GM19397 (cell line): ENCODE measurements at regions not wholly inside any gene's neighbourhood (a gene's known extent, or its start where the extent isn't known, plus 50 kb on each side); places are given as distances from the start of the nearest gene placed in this dataset.

Source experiments
- ATAC-seq: cut with Tn5 transposase; IDR thresholded peaks from one replicate; pipeline ENCODE4 v1.9.1; 2021; ENCODE audit warnings: mild to moderate bottlenecking, moderate library complexity; ENCODE audit not compliant: unreplicated experiment

DNA sequence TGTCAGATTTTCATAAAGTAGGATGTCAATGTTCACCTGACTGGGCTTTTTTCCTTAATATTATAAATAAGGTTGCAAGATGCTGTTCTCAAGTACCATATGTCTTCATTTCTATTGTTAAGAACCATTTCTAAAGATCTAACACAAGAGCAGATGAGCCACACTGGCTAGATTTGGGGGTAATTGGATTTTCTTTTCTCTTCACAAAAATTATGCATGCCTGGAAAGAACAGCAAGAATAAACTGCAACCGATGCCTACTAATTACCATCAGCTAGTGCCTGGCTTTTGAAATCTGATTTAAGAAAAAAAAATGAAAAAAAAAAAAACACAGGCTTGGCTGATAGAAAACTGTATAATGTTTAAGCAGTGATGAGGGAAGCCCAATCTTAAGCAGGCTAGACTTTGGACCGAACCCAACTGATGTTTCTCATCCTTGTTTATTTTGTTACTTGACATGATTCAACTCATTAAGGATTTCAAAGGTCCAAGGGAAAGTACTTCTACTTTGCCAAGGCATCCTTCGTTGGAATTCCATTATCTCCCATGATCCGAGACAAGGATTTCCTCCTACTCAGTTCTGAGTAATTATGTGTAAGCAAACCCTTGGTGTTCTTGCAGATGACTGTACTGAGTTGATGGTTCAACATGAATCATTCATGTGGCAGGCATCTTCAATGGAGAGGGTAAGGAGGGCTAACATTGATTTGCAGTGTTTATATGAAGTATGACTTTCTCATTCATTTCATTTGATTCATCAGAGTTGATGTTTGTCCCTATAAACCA lies 300.5 kb downstream of the SPRY2 start:
- ATAC-seq = no peak

DNA sequence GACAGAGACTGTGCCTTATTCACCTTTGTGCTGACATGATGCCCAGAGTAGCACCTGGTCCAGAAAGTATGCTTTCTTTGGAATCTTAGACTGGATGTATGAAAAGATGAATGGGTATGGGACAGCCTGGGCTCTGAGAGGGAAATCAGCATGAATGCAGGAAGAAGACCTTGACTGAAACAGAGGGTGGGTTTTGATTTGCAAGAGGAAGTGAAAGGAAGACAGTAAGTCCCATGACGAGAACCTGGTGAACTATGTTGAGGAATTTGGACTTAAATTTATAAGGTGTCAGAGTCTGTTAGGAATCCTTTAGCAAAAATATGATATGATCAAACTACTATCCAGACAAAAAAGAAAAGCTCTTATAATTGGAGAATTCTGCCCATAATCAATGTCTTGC lies 301.9 kb downstream of the SPRY2 start:
- ATAC-seq = peak; percentile 76

DNA sequence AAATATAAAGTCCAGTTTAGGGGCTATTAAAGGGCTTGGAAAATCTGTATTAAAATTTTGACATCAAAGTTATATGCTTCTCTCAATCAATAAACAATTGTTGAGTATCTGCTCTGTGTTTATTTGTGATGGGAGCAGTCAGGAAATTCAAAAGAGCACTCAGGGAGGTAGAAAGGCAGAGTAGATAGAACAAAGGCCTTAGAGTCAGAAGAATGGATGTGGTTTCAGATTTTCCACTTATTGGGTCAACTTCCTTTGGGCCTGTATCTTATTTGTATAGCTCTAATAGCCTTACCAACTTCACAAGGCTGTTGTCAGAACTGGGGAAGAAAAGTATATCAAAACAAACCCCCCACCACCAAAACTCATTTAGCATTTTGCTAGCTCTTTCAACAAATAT lies 302.6 kb downstream of the SPRY2 start:
- ATAC-seq = no peak

DNA sequence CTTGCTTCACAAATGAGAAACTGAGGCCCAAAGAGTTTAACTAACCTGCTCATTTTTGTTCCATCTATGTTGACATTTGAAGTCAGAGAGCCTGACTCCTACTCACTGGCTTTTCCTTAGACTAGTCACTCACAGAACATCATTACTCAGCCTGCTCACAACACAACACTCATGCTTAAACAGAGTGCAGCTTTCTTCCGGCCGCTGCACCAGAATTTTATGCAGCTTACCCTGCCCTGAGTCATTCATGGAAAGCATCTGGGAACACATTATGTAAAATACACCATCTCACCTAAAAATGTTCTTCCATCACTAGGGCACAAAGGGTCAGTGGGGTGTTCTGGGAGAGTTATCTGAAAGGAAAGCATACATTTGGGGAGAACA lies 303.4 kb downstream of the SPRY2 start:
- ATAC-seq = no peak

DNA sequence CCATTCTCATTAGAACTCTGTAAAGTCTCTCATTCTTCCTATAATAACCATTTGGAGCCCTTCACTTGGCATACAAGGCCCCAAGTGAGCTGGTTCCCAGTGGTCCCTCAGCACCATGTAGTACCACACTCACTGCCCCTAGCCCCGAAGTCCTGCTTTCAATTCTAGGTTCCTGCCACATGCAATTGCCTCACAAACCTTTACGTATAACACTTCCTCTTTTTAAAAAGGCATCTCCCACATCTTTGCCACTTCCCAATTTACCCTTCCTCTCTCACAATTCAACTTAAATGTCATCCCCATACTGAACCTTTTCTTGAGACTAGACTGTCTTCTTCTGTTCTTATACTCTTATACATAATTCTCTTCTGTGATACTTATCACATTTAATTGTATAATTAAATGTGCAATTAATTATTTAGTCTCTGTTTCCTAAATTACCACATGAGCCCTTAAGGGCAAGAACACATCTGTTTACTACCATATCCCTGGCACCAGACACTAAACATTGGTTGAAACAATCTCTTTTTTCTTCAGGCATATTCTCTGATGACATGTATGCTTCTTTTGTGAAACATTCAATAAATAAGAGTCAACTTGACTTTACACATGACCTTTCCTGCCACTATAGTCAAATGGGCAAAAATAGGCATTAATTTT lies 304.0 kb downstream of the SPRY2 start:
- ATAC-seq = no peak

DNA sequence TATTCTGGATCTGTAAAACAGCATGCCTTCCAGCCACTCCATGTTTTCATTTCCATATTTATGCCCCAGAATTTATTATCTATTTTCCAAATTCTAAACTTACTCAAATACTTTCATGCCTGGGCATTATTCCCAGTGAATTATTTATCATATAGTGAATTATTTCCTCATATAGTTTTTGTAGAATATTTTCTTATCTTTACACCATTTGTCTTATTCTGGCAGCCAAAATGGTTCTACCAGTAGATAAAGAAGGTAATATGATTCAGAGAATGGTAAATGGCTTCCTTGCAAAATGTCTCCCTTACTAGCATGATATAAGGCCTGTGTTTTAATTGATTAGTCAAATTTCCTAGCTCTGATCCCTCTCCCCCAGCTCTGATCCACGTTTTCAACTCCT lies 305.8 kb downstream of the SPRY2 start:
- ATAC-seq = no peak

DNA sequence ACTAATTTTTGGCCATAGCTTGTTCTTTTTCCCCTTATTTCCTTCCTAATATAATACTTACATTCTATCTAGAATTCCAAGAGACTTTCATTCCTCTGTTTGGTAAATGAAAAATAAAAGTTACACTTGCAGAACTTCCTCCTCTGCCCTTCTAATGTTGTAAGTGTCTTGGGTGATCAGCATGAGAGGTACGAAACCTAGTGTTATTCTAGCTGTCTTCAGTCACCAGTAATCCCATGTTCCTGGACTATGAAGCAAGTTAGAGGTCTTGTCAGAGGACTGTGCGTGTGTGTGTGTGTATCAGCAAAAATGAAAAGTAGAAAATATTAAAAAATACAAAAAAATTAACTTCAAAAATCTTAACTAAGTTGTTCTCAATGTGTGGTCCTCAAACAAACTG lies 307.0 kb downstream of the SPRY2 start:
- ATAC-seq = no peak

DNA sequence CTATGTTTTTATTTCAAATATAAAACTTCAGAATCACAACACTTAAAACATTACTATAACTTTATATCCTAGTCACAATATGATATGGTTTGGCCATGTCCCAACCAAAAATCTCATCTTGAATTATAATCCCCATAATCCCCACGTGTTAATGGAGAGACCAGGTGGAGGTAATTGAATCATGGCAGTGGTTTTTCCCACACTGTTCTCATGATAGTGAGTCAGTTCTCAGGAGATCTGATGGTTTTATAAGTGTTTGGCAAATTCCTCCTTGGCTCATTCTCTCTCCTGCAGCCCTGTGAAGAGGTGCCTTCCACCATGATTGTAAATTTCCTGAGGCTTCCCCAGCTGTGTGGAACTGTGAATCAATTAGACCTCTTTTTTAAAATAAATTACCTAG lies 307.6 kb downstream of the SPRY2 start:
- no peak for ATAC-seq

DNA sequence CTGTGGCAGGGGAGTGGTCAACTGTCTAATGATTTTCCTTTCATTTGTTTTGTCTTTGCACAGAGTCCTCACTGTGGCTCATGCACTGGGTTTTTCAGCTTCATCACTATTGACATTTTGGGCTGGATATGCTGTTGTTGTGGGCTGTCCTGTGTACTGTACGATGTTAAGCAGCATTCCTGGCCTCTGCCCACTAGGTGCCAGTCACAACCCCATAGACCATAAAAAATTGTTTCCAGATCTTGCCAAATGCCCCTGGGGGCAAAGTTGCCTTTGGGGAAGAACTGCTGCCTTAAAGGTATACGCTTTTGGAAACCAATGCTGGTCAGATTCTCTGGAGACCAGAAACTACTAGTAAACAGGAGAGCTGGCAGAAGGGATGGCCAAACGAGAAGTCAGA lies 310.4 kb downstream of the SPRY2 start:
- ATAC-seq = no peak

DNA sequence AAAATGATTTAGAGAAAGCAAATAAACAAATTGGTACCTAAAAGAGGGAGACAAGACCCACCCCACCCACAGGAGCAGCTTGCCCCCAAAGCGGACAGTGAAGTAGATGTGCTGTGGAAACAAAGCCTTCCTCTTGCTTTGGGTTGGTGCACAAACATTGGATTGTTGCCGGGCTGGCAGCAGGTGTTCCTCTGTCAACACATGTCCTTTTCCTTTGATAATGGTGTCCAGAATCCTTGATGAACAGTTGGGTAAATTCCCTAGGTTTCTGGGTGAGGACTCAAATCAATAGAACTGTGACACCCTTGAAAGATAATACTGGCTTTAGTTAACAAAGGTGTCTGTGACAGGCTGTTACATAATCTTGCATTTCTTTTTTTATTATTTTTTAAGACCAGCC lies 311.8 kb downstream of the SPRY2 start:
- no peak for ATAC-seq

DNA sequence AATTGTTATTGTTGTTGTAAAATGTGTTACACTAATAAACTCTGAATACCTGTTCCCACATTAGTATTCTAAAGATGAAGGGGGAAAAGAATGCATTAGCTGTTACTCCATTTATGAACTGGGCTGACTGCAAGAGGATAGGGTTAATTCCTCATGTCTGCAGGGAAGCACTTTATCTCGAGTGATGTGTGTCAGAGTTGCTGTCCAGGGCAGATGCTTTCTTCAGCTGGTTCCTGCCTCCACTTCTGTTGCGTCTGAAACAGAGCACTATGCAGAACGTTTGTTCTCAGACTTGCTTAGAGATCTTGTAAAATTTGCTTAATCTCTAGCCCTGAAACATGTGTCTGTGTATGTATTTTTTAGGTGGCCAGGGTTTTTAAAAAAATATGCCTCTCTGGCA lies 318.8 kb downstream of the SPRY2 start:
- ATAC-seq = no peak

DNA sequence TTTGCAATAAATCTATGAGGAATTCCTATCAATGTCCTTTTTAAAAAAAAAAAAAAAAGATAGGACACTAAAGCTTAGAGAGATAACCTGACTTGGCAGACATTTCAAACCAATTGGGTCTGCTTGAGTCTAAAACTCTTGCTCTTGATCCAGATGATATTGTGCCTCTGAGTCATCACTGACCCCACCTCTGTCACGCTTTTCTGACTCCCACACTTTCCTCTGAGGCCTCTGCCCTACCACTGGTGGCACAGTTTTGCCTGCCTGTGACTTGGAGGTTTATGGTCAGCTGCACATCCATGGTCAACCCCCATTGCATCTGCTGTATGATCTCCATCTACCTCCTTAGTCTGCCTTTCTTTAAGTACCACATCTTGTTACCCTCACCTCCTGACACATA lies 328.7 kb downstream of the SPRY2 start:
- ATAC-seq = no peak

DNA sequence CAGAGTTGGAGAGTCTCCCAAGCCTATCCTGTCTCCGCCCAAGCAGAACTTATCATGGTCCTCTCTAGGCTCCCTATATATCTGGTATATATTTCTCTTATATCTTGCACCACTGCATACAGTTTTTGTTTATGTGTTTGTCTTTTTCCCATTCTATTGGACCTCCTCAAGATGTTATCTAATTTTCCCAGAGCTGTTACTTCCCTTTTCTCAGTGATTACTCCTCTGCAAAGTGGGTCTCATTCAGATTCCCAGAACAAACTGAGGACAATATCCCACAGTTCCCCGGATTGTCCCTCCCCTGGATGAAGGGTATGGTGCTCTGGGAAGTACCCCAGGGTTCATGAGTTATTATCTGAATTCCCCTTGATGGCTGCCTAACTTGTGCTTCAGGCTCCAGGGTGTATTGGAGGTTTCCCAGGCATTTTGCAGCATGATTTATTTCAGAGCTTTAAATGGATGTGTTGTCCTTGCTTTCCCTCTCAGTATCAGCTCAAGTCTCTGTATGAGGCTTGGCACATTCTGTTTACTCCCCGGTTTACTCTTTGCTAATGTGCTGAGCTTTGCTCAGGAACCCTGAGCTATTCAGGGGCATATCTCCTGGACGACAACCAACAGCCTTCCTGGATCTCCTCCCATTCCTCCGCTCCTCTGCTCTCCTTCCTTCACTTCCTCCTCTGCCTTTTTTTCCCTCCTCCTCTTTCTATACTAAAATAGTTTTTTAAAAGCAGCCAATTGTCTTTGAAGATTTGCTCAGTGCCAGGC lies 329.3 kb downstream of the SPRY2 start:
- ATAC-seq = no peak

DNA sequence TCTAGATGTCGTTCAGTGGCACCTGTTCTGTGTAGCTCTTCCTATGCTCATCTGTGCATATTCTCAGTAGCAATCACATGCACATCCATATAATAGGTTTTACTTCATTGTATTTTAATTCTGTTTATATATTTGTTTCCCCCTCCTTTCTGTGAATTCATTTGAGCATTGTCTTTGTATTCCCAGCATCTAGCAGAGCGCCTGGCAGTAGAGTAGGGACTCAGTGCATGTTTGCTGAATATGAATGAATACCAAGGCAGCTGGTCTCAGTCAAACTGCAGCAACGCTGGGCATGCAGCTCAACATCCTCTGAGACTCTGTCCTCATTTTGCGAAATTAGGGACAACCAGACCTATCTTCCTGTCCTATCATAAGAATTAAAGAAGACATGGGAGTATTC lies 330.1 kb downstream of the SPRY2 start:
- no peak for ATAC-seq

DNA sequence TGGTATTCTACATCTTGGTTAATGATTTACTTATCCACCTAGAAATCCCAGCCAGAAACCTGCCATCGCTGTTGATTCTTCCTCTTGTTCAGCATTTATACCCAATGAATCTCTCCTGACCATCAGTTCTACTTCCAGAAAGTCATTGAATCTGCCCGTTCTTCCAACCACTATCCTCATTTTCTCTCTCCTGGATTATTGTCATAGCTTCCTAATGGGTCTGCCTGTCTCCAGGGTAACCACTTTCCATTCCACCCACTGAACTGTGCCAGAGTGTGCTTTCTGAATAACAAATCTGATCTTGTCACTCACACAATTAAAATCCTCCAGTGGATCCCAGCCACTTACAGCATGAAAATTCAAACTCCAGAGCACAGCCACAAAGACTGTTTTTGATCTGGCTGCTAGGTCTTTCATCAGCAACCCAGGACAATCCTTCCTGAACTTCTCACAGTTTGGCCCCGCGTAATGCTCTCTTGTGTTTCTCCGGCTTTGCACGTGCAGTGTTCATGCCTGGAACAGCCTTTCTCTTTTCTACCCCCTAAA lies 330.6 kb downstream of the SPRY2 start:
- no peak for ATAC-seq

DNA sequence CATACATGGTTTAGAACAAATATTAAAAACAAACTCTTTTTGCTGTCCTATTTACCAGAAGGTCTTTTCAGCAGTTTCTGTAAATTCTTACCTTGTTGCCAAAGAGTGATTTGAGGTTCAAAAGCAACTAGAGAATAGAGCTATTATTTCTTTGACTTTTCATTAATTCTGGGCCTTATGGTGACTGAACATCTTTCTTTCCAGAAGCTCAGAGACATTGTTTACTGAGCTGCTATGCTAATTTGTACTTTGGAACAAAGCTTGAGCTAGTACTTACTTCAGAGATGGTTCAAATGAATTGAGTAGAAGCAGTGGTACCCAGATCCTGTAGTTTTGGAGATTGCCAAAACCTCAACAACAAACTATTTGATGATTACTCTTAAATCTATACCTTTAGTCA lies 331.2 kb downstream of the SPRY2 start:
- ATAC-seq = no peak

DNA sequence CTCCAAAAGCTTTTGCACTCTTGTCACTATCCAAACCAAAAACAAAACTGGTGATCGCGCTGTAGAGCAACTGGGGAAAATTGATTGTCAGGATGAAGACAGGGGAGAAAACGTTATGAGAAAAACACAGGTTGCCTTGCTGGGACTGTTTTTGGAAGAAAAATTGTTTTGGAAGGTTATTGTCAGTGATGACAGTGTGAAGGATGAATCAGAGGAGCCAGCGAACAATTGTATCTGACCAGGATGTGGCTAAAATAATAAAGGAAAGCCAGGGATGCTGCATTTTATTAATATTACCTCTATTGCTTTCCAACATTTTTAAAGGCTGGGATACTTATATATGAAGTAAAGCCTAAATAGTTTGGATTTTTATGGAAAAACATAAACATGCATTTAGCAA lies 334.0 kb downstream of the SPRY2 start:
- no peak for ATAC-seq

DNA sequence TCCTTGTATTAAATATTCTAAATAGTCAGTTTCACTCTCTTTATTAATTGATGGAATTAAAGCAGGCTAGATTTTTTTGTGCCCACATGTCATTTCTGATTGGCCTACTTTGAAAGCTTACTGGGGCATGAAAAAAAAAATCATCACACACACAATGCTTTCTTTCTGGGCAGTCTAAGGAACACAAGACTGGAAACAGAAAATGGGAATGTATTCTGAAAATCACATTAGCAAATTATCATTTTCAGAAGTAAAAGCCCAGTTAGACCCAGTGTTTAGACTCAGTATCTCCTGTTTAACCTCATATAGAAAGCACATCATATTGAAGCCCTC lies 339.4 kb downstream of the SPRY2 start:
- ATAC-seq = no peak

DNA sequence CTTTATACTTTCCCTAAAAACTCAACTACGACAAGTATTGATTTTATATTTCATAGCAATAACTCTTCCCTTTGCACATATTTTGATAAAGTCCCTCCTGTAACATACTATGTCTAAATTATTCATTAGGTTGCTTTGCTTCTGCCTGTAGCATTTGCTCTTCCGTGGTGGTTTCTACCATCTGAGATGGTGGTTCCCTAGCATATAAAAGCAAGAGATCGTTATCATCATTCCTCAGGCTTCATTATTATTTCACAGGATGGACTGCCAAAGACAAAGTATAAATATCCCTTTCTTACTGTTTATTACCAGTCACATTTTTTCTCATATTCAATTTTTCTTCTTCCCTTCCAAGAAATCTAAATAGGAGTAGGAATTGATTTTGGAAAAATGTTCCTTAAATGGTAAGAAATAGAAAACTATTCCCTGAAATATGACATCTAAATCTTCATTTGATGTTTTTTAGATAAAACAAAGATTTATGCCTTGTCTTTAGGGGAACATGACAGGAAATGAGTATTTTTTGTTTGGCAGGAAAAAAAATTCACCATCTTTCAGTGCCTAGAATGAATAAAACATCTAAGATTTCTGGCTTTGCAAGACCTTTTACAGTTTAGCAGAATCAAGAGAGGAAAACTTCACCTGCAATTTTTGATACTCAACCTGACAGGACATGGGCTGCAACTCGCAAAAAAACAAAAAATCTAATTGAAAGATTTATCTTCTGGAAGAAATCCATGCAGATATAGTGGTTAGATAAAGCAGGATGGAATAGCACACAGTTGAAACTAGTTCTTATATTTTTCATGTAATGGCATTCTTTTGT lies 340.0 kb downstream of the SPRY2 start:
- ATAC-seq = no peak

DNA sequence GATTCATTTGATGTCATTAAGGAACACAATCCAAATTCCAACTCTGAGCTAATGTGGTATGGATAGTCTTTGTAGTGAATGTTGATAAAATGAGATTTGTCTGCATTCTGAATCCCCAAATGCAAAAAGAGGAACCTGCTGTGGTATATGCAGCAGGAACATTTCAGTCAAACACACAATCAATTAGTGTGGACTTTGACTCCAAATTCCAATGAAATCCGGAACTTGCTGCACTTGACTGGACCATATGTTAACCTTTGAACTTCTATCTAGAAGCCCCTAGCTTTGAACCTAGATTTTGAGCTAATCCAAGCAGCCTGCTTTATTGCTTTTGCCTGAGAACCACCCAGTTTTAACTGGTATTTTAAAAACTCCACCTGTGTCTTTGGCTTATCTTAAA lies 341.3 kb downstream of the SPRY2 start:
- no peak for ATAC-seq

DNA sequence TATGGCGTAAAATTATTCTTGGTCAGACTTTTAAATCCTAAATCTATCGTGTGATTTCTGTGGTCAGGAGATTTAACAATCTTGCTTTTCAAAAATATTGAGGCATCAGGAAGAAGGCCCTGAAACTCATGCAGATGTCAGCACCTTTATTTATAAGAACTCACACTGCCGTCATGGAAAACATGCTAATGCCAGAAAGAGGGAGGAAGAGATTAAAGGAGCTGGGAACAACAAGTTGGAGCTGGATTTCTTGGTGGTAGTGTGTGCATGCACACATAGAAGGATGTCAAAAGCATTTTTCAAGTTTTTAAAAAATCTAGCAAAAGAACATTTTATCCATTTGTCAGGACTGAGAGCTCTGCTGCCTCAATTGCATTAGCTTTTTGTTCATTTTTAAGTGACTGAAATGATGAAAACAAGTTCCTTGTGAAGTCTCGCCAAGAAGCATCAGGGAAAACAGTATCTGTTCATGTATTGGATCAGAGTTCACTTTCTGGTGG lies 342.5 kb downstream of the SPRY2 start:
- ATAC-seq = no peak
